ENCODE measurements at regions not wholly inside any gene's neighbourhood (a gene's known extent, or its start where the extent isn't known, plus 50 kb on each side); places are given as distances from the start of the nearest gene placed in this dataset.

- no peak for DNase-seq (ENCODE audit: low spot score)
Observed at GRCh38 chr6:10248378-10248843, 166.5 kb downstream of the TFAP2A start.

- no peak for DNase-seq (ENCODE audit: low spot score)
Observed at GRCh38 chr6:10237298-10238038, 177.4 kb downstream of the TFAP2A start.

- DNase-seq (ENCODE audit: low spot score), result no peak
Observed at GRCh38 chr6:10235344-10235743, 179.5 kb downstream of the TFAP2A start.

- DNase-seq (ENCODE audit: low spot score), result no peak
Observed at GRCh38 chr6:10230531-10230930, 184.3 kb downstream of the TFAP2A start.

- no peak for DNase-seq (ENCODE audit: low spot score)
Observed at GRCh38 chr6:10223841-10224240, 191.0 kb downstream of the TFAP2A start.

GRCh38 chr6:10221178-10221577 is 193.7 kb downstream of the TFAP2A start:
- DNase-seq (ENCODE audit: low spot score), result no peak

GRCh38 chr6:10219510-10219909 is 195.4 kb downstream of the TFAP2A start:
- no peak for DNase-seq (ENCODE audit: low spot score)

- no peak for DNase-seq (ENCODE audit: low spot score)
Observed at GRCh38 chr6:10217111-10217510, 197.8 kb downstream of the TFAP2A start.

- no peak for DNase-seq (ENCODE audit: low spot score)
Observed at GRCh38 chr6:10215326-10216110, 199.4 kb downstream of the TFAP2A start.

- no peak for DNase-seq (ENCODE audit: low spot score)
Observed at GRCh38 chr6:10210052-10210451, 204.8 kb downstream of the TFAP2A start.

GRCh38 chr6:10205892-10206291 is 209.0 kb downstream of the TFAP2A start:
- DNase-seq (ENCODE audit: low spot score), result no peak

GRCh38 chr6:10205120-10205519 is 209.8 kb downstream of the TFAP2A start:
- DNase-seq (ENCODE audit: low spot score), result no peak

GRCh38 chr6:10203651-10204050 is 211.2 kb downstream of the TFAP2A start:
- DNase-seq (ENCODE audit: low spot score), result no peak

GRCh38 chr6:10202581-10202980 is 212.3 kb downstream of the TFAP2A start:
- DNase-seq (ENCODE audit: low spot score), result no peak

- no peak for DNase-seq (ENCODE audit: low spot score)
Observed at GRCh38 chr6:10201606-10202510, 213.0 kb downstream of the TFAP2A start.

GRCh38 chr6:10196090-10196489 is 218.8 kb downstream of the TFAP2A start:
- no peak for DNase-seq (ENCODE audit: low spot score)

GRCh38 chr6:10194816-10195672 is 219.8 kb downstream of the TFAP2A start:
- DNase-seq (ENCODE audit: low spot score), result no peak

- no peak for DNase-seq (ENCODE audit: low spot score)
Observed at GRCh38 chr6:10193321-10193720, 221.6 kb downstream of the TFAP2A start.

GRCh38 chr6:10190042-10190441 is 224.8 kb downstream of the TFAP2A start:
- no peak for DNase-seq (ENCODE audit: low spot score)

- DNase-seq (ENCODE audit: low spot score), result no peak
Observed at GRCh38 chr6:10184371-10185227, 230.3 kb downstream of the TFAP2A start.

Measured in HT-29 (cell line).